Heart right ventricle (tissue), 16 donors: ENCODE measurements at regions not wholly inside any gene's neighbourhood (a gene's known extent, or its start where the extent isn't known, plus 50 kb on each side); places are given as distances from the start of the nearest gene placed in this dataset.
A peak's percentile ranks its signal among the peaks of the same experiment; 100 is the strongest.
"Not testable (repeated sequence)": the region's sequence is repeated elsewhere in the genome, so short reads cannot be mapped to it uniquely, and the experiment has no call there.

Experiments
- ATAC-seq, 8 donors: fragments of 200-7000 bp; cut with Tn5 transposase; one replicate each; pipeline ENCODE4 v1.9.1; 2020; ENCODE audit warnings: mild to moderate bottlenecking in 8 of 8, moderate library complexity in 8 of 8, moderate number of reproducible peaks in 1 of 8
- DNase-seq, 2 donors: peaks; one replicate each; pipeline ENCODE4 v3.0.0-alpha.2; 2020
- H3K27ac ChIP-seq, 10 donors: fragments of 200-600 bp; sonication (generic) in 2 of 10; one replicate each; pipeline versions ENCODE4 v1.5.0 to v1.8.0; 2020 to 2022; ENCODE audit warnings: mild to moderate bottlenecking in 3 of 10
- H3K27me3 ChIP-seq, 7 donors: fragments of 200-600 bp; one replicate each; pipeline ENCODE4 v1.8.0; 2021 to 2022; ENCODE audit warnings: mild to moderate bottlenecking in 2 of 7
- H3K36me3 ChIP-seq, 9 donors: fragments of 200-600 bp; sonication (generic) in 1 of 9; one replicate each; pipeline versions ENCODE4 v1.5.0 to v1.8.0; 2020 to 2022; ENCODE audit warnings: mild to moderate bottlenecking in 2 of 9
- H3K4me1 ChIP-seq, 9 donors: fragments of 200-600 bp; sonication (generic) in 1 of 9; one replicate each; pipeline versions ENCODE4 v1.5.0 to v1.8.0; 2020 to 2022; ENCODE audit warnings: mild to moderate bottlenecking in 4 of 9
- H3K4me3 ChIP-seq, 10 donors: fragments of 200-600 bp; sonication (generic) in 2 of 10; one replicate each; pipeline versions ENCODE4 v1.5.0 to v1.8.0; 2020 to 2022; ENCODE audit warnings: mild to moderate bottlenecking in 7 of 10, moderate library complexity in 2 of 10
- H3K9me3 ChIP-seq, 11 donors: fragments of 200-600 bp in 10 of 11; sonication (generic) in 2 of 11; one replicate each; pipeline versions ENCODE4 v1.5.0 to v1.8.0; 2013 to 2022; ENCODE audit warnings: mild to moderate bottlenecking in 2 of 11, control low read depth in 1 of 11, moderate library complexity in 1 of 11
- WGBS, 2 donors: extraction: QIAGEN DNeasy Blood & Tissue Kit; methylation state at CpG; one replicate each; pipeline ENCODE4 v1.1.7; 2013; ENCODE audit warnings: inconsistent platforms in 1 of 2; 5-methylcytosine and 5-hydroxymethylcytosine counted together
- intact Hi-C, 10 donors: fragments of 100-400 bp; cut with DNase I; formaldehyde crosslinking; loops; one replicate each; pipeline versions ENCODE4 v1.11.1 to v1.14.2; 2022
- TF ChIP-seq, protein P1 (sequence below), 9 donors: fragments of 200-600 bp; sonication (generic) in 2 of 9; IDR thresholded peaks; one replicate each; pipeline versions ENCODE4 v1.5.0 to v1.8.0; 2021 to 2022; ENCODE audit warnings: antibody characterized with exemption in 9 of 9, mild to moderate bottlenecking in 5 of 9, moderate library complexity in 1 of 9
- donor health status: Arrhythmogenic right ventricular cardiomyopathy.
- donor health status: ischemic (EF 13 %, LVEDD 7.1; RV severe dilation, severe dysfunction).
- donor health status: healthy with polysubstance abuse.
- donor health status: DM: no; HTN: yes; CAD: no.
- donor health status: DM: no; HTN: no; CAD: no.
- donor health status: ischemic (EF 25% LVEDD 6.9; RV normal size, moderate dysfunction).
- donor health status: ischemic (EF 25% LVEDD 5.7; RV mildly dilated, moderate dysfunction).
- donor health status: healthy.
- donor health status: DM: yes; HTN: yes; CAD: no.
- donor health status: Ischemic cardiomyopathy.
- donor health status: ischemic (EF 35%, LVEDD 5.7; RV mildly dilated, moderate dysfunction).
- donor health status: nonischemic (EF 11% LVEDD 7.7; RV severe dilation, severe dysfunction).
- donor health status: DM: yes; HTN: yes; CAD: no.
- donor health status: PGD.
- donor health status: ischemic (EF 29% LVEDD 5.4; RV normal size, mild dysfunction).
- donor health status: nonischemic (EF 23%, LVEDD 6.1; RV moderate dilation, normal function).

DNA sequence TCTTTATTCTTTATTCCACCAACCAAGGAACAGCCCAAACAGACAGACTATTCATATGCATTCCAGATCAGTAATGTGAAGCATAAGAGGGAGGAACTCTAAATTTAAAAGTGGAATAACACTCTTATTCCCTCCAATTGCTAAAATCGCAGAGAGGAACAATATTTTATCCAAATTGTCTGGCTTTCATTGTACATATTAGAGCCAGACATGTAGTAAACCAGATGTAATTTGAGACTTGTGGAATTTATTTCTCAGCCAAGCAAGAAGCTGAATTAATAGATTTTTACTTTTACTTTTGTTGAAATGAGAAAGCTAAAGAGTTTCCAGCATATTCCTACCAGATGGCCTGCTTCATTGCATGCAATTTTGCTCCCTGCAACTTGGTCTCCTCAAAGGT, 674.6 kb upstream of the SLIT2 start:
- H3K4me1 ChIP-seq = peaks cover 0 to 28% (median 7%) of the 10 kb centered on the region in 9 donors
- ATAC-seq = peak in 5 of 8 donors; percentile 34 to 59 (median 49)
- no peak for DNase-seq
- intact Hi-C loops = no loop called here
- WGBS, 2 donors = 65 to 66% methylated on average over 1 of the region's 1 CpG
- H3K4me3 ChIP-seq = no peak overlapping the region
- no peaks in the 10 kb centered on the region for H3K27me3 ChIP-seq
- peaks cover 0 to 8% (median 0%) of the 10 kb centered on the region in 11 donors for H3K9me3 ChIP-seq
- TF ChIP-seq, protein P1, sequence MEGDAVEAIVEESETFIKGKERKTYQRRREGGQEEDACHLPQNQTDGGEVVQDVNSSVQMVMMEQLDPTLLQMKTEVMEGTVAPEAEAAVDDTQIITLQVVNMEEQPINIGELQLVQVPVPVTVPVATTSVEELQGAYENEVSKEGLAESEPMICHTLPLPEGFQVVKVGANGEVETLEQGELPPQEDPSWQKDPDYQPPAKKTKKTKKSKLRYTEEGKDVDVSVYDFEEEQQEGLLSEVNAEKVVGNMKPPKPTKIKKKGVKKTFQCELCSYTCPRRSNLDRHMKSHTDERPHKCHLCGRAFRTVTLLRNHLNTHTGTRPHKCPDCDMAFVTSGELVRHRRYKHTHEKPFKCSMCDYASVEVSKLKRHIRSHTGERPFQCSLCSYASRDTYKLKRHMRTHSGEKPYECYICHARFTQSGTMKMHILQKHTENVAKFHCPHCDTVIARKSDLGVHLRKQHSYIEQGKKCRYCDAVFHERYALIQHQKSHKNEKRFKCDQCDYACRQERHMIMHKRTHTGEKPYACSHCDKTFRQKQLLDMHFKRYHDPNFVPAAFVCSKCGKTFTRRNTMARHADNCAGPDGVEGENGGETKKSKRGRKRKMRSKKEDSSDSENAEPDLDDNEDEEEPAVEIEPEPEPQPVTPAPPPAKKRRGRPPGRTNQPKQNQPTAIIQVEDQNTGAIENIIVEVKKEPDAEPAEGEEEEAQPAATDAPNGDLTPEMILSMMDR (IDR thresholded peaks at IDR 0.05) = no peak
- H3K36me3 ChIP-seq = no peaks in the 10 kb centered on the region
- peak overlapping the region in 4 of 10 donors; percentile 7 to 56 (median 34) for H3K27ac ChIP-seq

DNA sequence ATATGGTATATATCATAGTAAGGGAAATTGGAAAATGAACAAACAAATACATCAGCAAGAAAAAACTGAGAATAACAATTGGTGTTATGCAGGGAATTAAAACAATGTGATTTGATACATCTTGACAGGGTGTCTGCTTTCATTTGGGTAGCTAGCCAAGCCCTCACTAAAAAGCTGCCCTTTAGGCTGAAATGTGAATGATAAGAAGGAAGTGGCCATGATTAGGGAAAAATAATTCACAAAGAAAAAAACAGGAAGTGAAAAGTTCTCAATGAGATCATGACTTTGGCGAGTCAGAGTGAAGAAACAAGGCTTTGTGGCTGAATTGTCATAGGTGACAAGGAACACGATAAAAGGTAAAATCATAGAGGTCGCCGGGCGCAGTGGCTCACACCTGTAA, 675.8 kb upstream of the SLIT2 start:
- Histone ChIP-seq H3K27me3 (no peaks in the 10 kb centered on the region), H3K36me3 (no peaks in the 10 kb centered on the region), H3K4me3 (no peak overlapping the region), H3K27ac (peak overlapping the region in 1 of 10 donors; percentile 37), H3K4me1 (peaks cover 0 to 25% (median 7%) of the 10 kb centered on the region in 9 donors), H3K9me3 (no peaks in the 10 kb centered on the region)
- ATAC-seq (no peak), DNase-seq (no peak)
- intact Hi-C loops = no loop called here
- TF ChIP-seq, protein P1 (IDR thresholded peaks at IDR 0.05) = no peak
- WGBS, 2 donors = 77 to 83% methylated on average over 5 of the region's 5 CpGs

DNA sequence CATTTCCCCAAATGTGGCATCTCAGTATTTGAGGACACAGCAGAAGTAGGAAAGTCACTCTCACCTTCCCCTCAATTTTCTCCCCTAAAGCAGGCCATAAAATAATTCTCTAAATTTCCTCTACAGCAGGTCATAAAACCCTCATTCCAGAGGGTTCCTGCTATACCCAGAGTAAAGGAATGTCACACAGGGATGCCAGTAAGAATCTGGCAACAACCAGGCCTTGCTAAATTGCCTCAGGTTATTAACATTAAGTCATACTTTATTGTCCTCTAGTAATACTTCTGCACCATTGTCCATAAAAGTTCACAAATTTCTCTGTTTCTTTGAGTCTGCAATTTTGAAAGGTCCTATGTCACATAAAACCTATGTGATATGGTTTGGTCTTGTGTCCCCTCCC, 685.7 kb upstream of the SLIT2 start:
- no peaks in the 10 kb centered on the region for H3K36me3 ChIP-seq
- H3K4me1 ChIP-seq = no peaks in the 10 kb centered on the region
- ATAC-seq (no peak), DNase-seq (no peak)
- H3K9me3 ChIP-seq = no peaks in the 10 kb centered on the region
- no peak overlapping the region for H3K4me3 ChIP-seq
- H3K27ac ChIP-seq = no peak overlapping the region
- no peaks in the 10 kb centered on the region for H3K27me3 ChIP-seq
- intact Hi-C loops = no loop called here
- TF ChIP-seq, protein P1 (IDR thresholded peaks at IDR 0.05) = no peak

DNA sequence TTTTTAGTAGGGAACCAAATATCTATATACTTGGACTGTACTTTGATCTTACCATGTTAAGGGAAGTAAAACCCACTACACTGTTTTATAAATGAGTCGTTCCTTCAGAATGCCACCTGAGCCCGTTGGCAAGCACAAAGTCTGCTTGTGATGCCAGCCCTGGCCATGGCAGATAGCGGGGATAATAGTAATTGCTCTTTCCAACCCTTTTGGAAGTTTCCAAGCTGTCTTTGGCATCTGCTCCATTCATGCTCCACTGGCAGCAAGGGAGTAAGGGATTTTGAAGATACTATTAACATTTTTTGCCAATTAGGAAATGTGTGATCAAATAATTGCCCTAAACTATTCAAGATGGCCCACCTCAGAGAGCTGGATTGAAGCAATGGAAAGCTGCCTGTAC, 689.2 kb upstream of the SLIT2 start:
- no peaks in the 10 kb centered on the region for H3K4me1 ChIP-seq
- H3K27me3 ChIP-seq = no peaks in the 10 kb centered on the region
- no peak overlapping the region for H3K27ac ChIP-seq
- intact Hi-C loops = no loop called here
- TF ChIP-seq, protein P1 (IDR thresholded peaks at IDR 0.05) = no peak
- 89 to 90% methylated on average over 3 of the region's 3 CpGs for WGBS, 2 donors
- no peaks in the 10 kb centered on the region for H3K9me3 ChIP-seq
- H3K4me3 ChIP-seq = no peak overlapping the region
- ATAC-seq (no peak), DNase-seq (no peak)
- H3K36me3 ChIP-seq = no peaks in the 10 kb centered on the region

DNA sequence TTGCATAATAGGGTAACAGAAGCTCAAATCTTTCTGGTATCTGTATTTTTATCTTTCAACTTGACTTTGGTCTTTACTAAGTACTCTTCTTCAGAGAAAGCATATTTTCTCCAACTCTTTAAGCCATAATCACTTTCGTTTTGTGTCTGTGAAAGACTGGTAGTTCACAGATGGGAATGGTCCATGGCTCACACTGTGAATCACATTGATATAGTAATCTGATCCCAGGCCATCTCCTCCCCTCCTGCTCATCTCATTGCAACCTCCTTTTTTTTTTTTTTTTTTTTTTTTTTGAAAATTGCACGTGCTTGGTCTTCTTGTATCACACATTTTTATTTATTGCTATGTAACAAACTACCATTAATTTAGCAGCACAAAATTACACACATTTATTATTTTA, 694.5 kb upstream of the SLIT2 start:
- WGBS, 2 donors = 77 to 82% methylated on average over 2 of the region's 2 CpGs

DNA sequence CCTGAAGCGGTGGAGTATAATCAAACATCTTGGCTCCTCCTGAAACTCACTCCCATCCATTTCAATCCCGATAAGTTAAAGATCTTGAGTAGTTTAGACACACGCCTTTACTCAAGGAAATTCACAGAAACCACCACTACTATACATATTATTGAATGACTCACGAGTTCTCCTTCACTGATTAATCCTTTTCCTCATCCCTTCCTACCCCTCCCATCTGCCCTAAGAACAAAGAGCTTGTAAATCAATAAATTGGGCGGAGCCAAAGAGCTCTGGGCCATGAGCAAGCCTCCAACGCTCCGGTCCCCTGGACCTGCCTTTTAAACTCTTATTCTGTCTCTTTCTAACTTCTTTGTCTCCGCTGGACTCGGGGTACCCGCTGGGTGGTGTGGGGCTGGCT, 695.4 kb upstream of the SLIT2 start:
- intact Hi-C loops, H3K36me3 ChIP-seq, H3K27ac ChIP-seq, H3K4me3 ChIP-seq, DNase-seq, H3K27me3 ChIP-seq, ATAC-seq, H3K9me3 ChIP-seq, H3K4me1 ChIP-seq: not testable (repeated sequence)
- 92 to 94% methylated on average over 10 of the region's 10 CpGs for WGBS, 2 donors

More for the DNA sequence above, 694.5 kb upstream of the SLIT2 start:
- H3K27ac ChIP-seq = no peak overlapping the region
- DNase-seq = no peak
- no peaks in the 10 kb centered on the region for H3K4me1 ChIP-seq
- no peak for ATAC-seq
- TF ChIP-seq, protein P1 (IDR thresholded peaks at IDR 0.05) = no peak
- no peaks in the 10 kb centered on the region for H3K36me3 ChIP-seq
- H3K27me3 ChIP-seq = no peaks in the 10 kb centered on the region
- intact Hi-C loops = no loop called here
- H3K9me3 ChIP-seq = no peaks in the 10 kb centered on the region
- H3K4me3 ChIP-seq = no peak overlapping the region
